NCI-H2196 treated with DMSO at 0.1 percent for 48 hours (cell line): ENCODE measurements at regions not wholly inside any gene's neighbourhood (a gene's known extent, or its start where the extent isn't known, plus 50 kb on each side); places are given as distances from the start of the nearest gene placed in this dataset.
"Not testable (repeated sequence)": the region's sequence is repeated elsewhere in the genome, so short reads cannot be mapped to it uniquely, and the experiment has no call there.

ENCODE experiments used
- DNase-seq: peaks from one replicate; lab custom pipeline; 2025; ENCODE audit not compliant: unreplicated experiment; lab: John Stamatoyannopoulos, UW

GRCh38 chr12:23350808-23351207, 598.7 kb downstream of the SOX5 start:
- no peak for DNase-seq

- DNase-seq = no peak
Observed at GRCh38 chr12:23352670-23353069, 596.8 kb downstream of the SOX5 start.

GRCh38 chr12:23354800-23355199, 594.7 kb downstream of the SOX5 start:
- DNase-seq = no peak

GRCh38 chr12:23356440-23356839, 593.0 kb downstream of the SOX5 start:
- DNase-seq = no peak

- DNase-seq = no peak
Observed at GRCh38 chr12:23356927-23357708, 592.4 kb downstream of the SOX5 start.

GRCh38 chr12:23359975-23360701, 589.3 kb downstream of the SOX5 start:
- no peak for DNase-seq

GRCh38 chr12:23361971-23362370, 587.5 kb downstream of the SOX5 start:
- DNase-seq = no peak

- no peak for DNase-seq
Observed at GRCh38 chr12:23368590-23368989, 580.9 kb downstream of the SOX5 start.

GRCh38 chr12:23375621-23376020, 573.8 kb downstream of the SOX5 start:
- DNase-seq = no peak

GRCh38 chr12:23376238-23376637, 573.2 kb downstream of the SOX5 start:
- DNase-seq = no peak

GRCh38 chr12:23380419-23381100, 568.9 kb downstream of the SOX5 start:
- no peak for DNase-seq

- not testable (repeated sequence) for DNase-seq
Observed at GRCh38 chr12:23388898-23389297, 560.6 kb downstream of the SOX5 start.

- DNase-seq = not testable (repeated sequence)
Observed at GRCh38 chr12:23389315-23389714, 560.2 kb downstream of the SOX5 start.

- DNase-seq = no peak
Observed at GRCh38 chr12:23399402-23399933, 550.0 kb downstream of the SOX5 start.

- DNase-seq = no peak
Observed at GRCh38 chr12:23415180-23415579, 534.3 kb downstream of the SOX5 start.

GRCh38 chr12:23421556-23421955, 527.9 kb downstream of the SOX5 start:
- no peak for DNase-seq

- DNase-seq = no peak
Observed at GRCh38 chr12:23423097-23423687, 526.3 kb downstream of the SOX5 start.

GRCh38 chr12:23423796-23424195, 525.7 kb downstream of the SOX5 start:
- DNase-seq = no peak

- DNase-seq = no peak
Observed at GRCh38 chr12:23424685-23425084, 524.8 kb downstream of the SOX5 start.

- no peak for DNase-seq
Observed at GRCh38 chr12:23426328-23426727, 523.1 kb downstream of the SOX5 start.

GRCh38 chr12:23428758-23429157, 520.7 kb downstream of the SOX5 start:
- DNase-seq = no peak
